GM23248 (cell line): ENCODE measurements at regions not wholly inside any gene's neighbourhood (a gene's known extent, or its start where the extent isn't known, plus 50 kb on each side); places are given as distances from the start of the nearest gene placed in this dataset.

Source experiments
- DNase-seq: peaks from one replicate; pipeline ENCODE4 v3.0.0-alpha.2; 2015
- H2AFZ ChIP-seq: fragments of 200-600 bp; sonication (generic); 2 replicates; pipeline ENCODE4 v1.6.1; 2016; ENCODE audit warnings: antibody characterized with exemption
- H3F3A ChIP-seq: fragments of 200-600 bp; sonication (generic); 2 replicates; pipeline ENCODE4 v1.6.1; 2016; ENCODE audit warnings: mild to moderate bottlenecking, antibody characterized with exemption, mixed run types; ENCODE audit not compliant: insufficient read depth
- H3K27ac ChIP-seq: fragments of 200-600 bp; sonication (generic); 2 replicates; pipeline ENCODE4 v1.5.1; 2016; ENCODE audit warnings: mild to moderate bottlenecking
- H3K27me3 ChIP-seq: fragments of 200-600 bp; sonication (generic); replicated peaks from 2 replicates; pipeline ENCODE4 v1.6.1; 2016; ENCODE audit warnings: mild to moderate bottlenecking; ENCODE audit not compliant: insufficient read depth
- H3K36me3 ChIP-seq: fragments of 200-600 bp; sonication (generic); 2 replicates; pipeline ENCODE4 v1.6.1; 2016; ENCODE audit warnings: low read depth, mild to moderate bottlenecking
- H3K4me1 ChIP-seq: fragments of 200-600 bp; sonication (generic); 2 replicates; pipeline ENCODE4 v1.6.1; 2016; ENCODE audit warnings: mild to moderate bottlenecking; ENCODE audit not compliant: insufficient read depth
- H3K4me2 ChIP-seq: fragments of 200-600 bp; sonication (generic); one replicate; pipeline ENCODE4 v1.6.1; 2016; ENCODE audit warnings: mild to moderate bottlenecking; ENCODE audit not compliant: unreplicated experiment
- H3K4me3 ChIP-seq: fragments of 200-600 bp; sonication (generic); 2 replicates; pipeline ENCODE4 v1.5.1; 2016; ENCODE audit warnings: mild to moderate bottlenecking
- H3K79me2 ChIP-seq: fragments of 200-600 bp; sonication (generic); 2 replicates; pipeline ENCODE4 v1.6.1; 2016; ENCODE audit warnings: mild to moderate bottlenecking; ENCODE audit not compliant: insufficient read depth
- H3K9ac ChIP-seq: fragments of 200-600 bp; sonication (generic); 2 replicates; pipeline ENCODE4 v1.6.1; 2016; ENCODE audit warnings: mild to moderate bottlenecking
- H3K9me2 ChIP-seq: fragments of 200-600 bp; sonication (generic); 2 replicates; pipeline ENCODE4 v1.6.1; 2016; ENCODE audit warnings: mixed run types, mild to moderate bottlenecking, moderate library complexity; ENCODE audit not compliant: insufficient read depth
- H3K9me3 ChIP-seq: fragments of 200-600 bp; sonication (generic); one replicate; pipeline ENCODE4 v1.6.1; 2017; ENCODE audit warnings: low read depth
- H4K20me1 ChIP-seq: fragments of 200-600 bp; sonication (generic); 2 replicates; pipeline ENCODE4 v1.6.0; 2016; ENCODE audit not compliant: insufficient read depth
- EZH2 ChIP-seq: fragments of 200-600 bp; sonication (generic); IDR thresholded peaks from 2 replicates; pipeline ENCODE4 v1.6.1; 2018; ENCODE audit warnings: antibody characterized with exemption, mild to moderate bottlenecking; ENCODE audit not compliant: insufficient read depth, poor library complexity, severe bottlenecking
- EZH2phosphoT487 ChIP-seq: fragments of 200-600 bp; sonication (generic); IDR thresholded peaks from 2 replicates; pipeline ENCODE4 v1.6.1; 2018; ENCODE audit warnings: antibody characterized with exemption, moderate library complexity, mild to moderate bottlenecking, low read depth; ENCODE audit not compliant: insufficient read depth
- WGBS, 2 experiments: methylation state at CpG; one replicate each; pipeline ENCODE4 v1.1.6; 2015 to 2017; ENCODE audit warnings: low lambda C conversion rate in 2 of 2, low coverage in 1 of 2; ENCODE audit errors: missing lambda C conversion rate in 2 of 2; 5-methylcytosine and 5-hydroxymethylcytosine counted together
- in situ Hi-C: fragments of 300-500 bp; cut with MboI; formaldehyde crosslinking; loops from 2 replicates; pipeline ENCODE4 v1.15.0; 2020

- TF ChIP-seq EZH2 (no peak), EZH2phosphoT487 (no peak)
- H3K9me3 ChIP-seq: no peaks in the 10 kb centered on the region
- H3F3A ChIP-seq: peaks cover 23% of the 10 kb centered on the region; the same call in 1 of the 2 replicates
- H3K4me1 ChIP-seq: peaks cover 44% of the 10 kb centered on the region
- no peak overlapping the region for H3K4me3 ChIP-seq
- no peak overlapping the region for H3K4me2 ChIP-seq
- 100% methylated on average over 1 of the region's 1 CpG for WGBS, 2 experiments
- no peak for DNase-seq
- no peaks in the 10 kb centered on the region for H3K79me2 ChIP-seq
- H3K27ac ChIP-seq: no peak overlapping the region
- H3K27me3 ChIP-seq: no peaks in the 10 kb centered on the region
- no peaks in the 10 kb centered on the region for H3K36me3 ChIP-seq
- no peaks in the 10 kb centered on the region for H3K9me2 ChIP-seq
- no peaks in the 10 kb centered on the region for H4K20me1 ChIP-seq
- H2AFZ ChIP-seq: no peak overlapping the region
- no peak overlapping the region for H3K9ac ChIP-seq
- in situ Hi-C loops: no loop called here
Measured at GRCh38 chr12:89213747-89214146, 138.6 kb downstream of the DUSP6 start.

GRCh38 chr12:89213139-89213538 lies 139.2 kb downstream of the DUSP6 start:
- Histone ChIP-seq H3F3A (peaks cover 23% of the 10 kb centered on the region; the same call in 1 of the 2 replicates), H3K27ac (no peak overlapping the region), H3K9me3 (no peaks in the 10 kb centered on the region), H3K36me3 (no peaks in the 10 kb centered on the region), H3K9ac (no peak overlapping the region), H3K4me1 (peaks cover 49% of the 10 kb centered on the region), H3K4me3 (no peak overlapping the region), H3K4me2 (no peak overlapping the region), H3K9me2 (no peaks in the 10 kb centered on the region), H3K79me2 (no peaks in the 10 kb centered on the region), H4K20me1 (no peaks in the 10 kb centered on the region), H2AFZ (no peak overlapping the region), H3K27me3 (no peaks in the 10 kb centered on the region)
- WGBS, 2 experiments: 69 to 82% methylated on average over 1 of the region's 1 CpG
- TF ChIP-seq EZH2: no peak
- no peak for TF ChIP-seq EZH2phosphoT487
- DNase-seq: no peak
- in situ Hi-C loops: no loop called here

GRCh38 chr12:89212339-89212771 lies 139.9 kb downstream of the DUSP6 start:
- Histone ChIP-seq H3K4me3 (no peak overlapping the region), H3K4me2 (peak overlapping the region; percentile 8), H3K79me2 (no peaks in the 10 kb centered on the region), H3K9me2 (no peaks in the 10 kb centered on the region), H3F3A (peaks cover 23% of the 10 kb centered on the region; the same call in 1 of the 2 replicates), H3K9ac (no peak overlapping the region), H3K27me3 (no peaks in the 10 kb centered on the region), H2AFZ (no peak overlapping the region), H4K20me1 (no peaks in the 10 kb centered on the region), H3K9me3 (no peaks in the 10 kb centered on the region), H3K4me1 (peaks cover 49% of the 10 kb centered on the region), H3K36me3 (no peaks in the 10 kb centered on the region), H3K27ac (no peak overlapping the region)
- TF ChIP-seq EZH2phosphoT487: no peak
- TF ChIP-seq EZH2: no peak
- in situ Hi-C loops: no loop called here
- no peak for DNase-seq
- WGBS, 2 experiments: 90 to 97% methylated on average over 3 of the region's 3 CpGs

GRCh38 chr12:89211456-89211855 lies 140.8 kb downstream of the DUSP6 start:
- Histone ChIP-seq H3K4me2 (peak overlapping the region; percentile 8), H3K4me1 (peaks cover 49% of the 10 kb centered on the region), H3K27ac (peak overlapping the region; percentile 15), H3K79me2 (no peaks in the 10 kb centered on the region), H3K36me3 (no peaks in the 10 kb centered on the region), H3K9me3 (no peaks in the 10 kb centered on the region), H3F3A (peaks cover 23% of the 10 kb centered on the region; the same call in 1 of the 2 replicates), H3K9ac (no peak overlapping the region), H3K4me3 (no peak overlapping the region), H2AFZ (peak overlapping the region; percentile 12; the same call in 1 of the 2 replicates), H3K9me2 (no peaks in the 10 kb centered on the region), H4K20me1 (no peaks in the 10 kb centered on the region), H3K27me3 (no peaks in the 10 kb centered on the region)
- DNase-seq: peak; percentile 63
- no peak for TF ChIP-seq EZH2
- in situ Hi-C loops: no loop called here
- 90 to 93% methylated on average over 1 of the region's 1 CpG for WGBS, 2 experiments

GRCh38 chr12:89210277-89210676 lies 142.0 kb downstream of the DUSP6 start:
- Histone ChIP-seq H3K4me1 (peaks cover 43% of the 10 kb centered on the region), H3K4me3 (no peak overlapping the region), H3K27ac (peak overlapping the region; percentile 15; the same call in 1 of the 2 replicates), H3K9me2 (no peaks in the 10 kb centered on the region), H3K9me3 (no peaks in the 10 kb centered on the region), H3K4me2 (no peak overlapping the region), H3K36me3 (no peaks in the 10 kb centered on the region), H4K20me1 (no peaks in the 10 kb centered on the region), H3F3A (peaks cover 23% of the 10 kb centered on the region; the same call in 1 of the 2 replicates), H3K27me3 (no peaks in the 10 kb centered on the region), H3K9ac (no peak overlapping the region), H2AFZ (peak overlapping the region; percentile 52; the same call in 1 of the 2 replicates), H3K79me2 (no peaks in the 10 kb centered on the region)
- in situ Hi-C loops: no loop called here
- peak; percentile 22 for DNase-seq
- TF ChIP-seq EZH2phosphoT487 (no peak), EZH2 (no peak)
- 64 to 71% methylated on average over 2 of the region's 2 CpGs for WGBS, 2 experiments
